Progenitor cell of endocrine pancreas (in vitro differentiated cells): ENCODE measurements at regions not wholly inside any gene's neighbourhood (a gene's known extent, or its start where the extent isn't known, plus 50 kb on each side); places are given as distances from the start of the nearest gene placed in this dataset.
A peak's percentile ranks its signal among the peaks of the same experiment; 100 is the strongest.

ENCODE experiments used
- DNase-seq: peaks from one replicate; pipeline ENCODE4 v3.0.0; 2021; ENCODE audit warnings: low spot score; ENCODE audit not compliant: unreplicated experiment
- H3K27ac Mint-ChIP-seq: 2 replicates; pipeline ENCODE4 v1.8.0; 2021; ENCODE audit warnings: mild to moderate bottlenecking, moderate library complexity, mixed read lengths
- H3K27me3 Mint-ChIP-seq: 2 replicates; pipeline ENCODE4 v1.8.0; 2021; ENCODE audit warnings: mixed read lengths
- H3K36me3 Mint-ChIP-seq: 2 replicates; pipeline ENCODE4 v1.8.0; 2022; ENCODE audit warnings: mixed read lengths; ENCODE audit not compliant: insufficient read depth
- H3K4me1 Mint-ChIP-seq: 2 replicates; pipeline ENCODE4 v1.8.0; 2021; ENCODE audit warnings: low read depth, mixed read lengths
- H3K4me3 Mint-ChIP-seq: 2 replicates; pipeline ENCODE4 v1.8.0; 2021; ENCODE audit warnings: low read depth, mild to moderate bottlenecking, moderate library complexity, mixed read lengths
- H3K9me3 Mint-ChIP-seq: 2 replicates; pipeline ENCODE4 v1.8.0; 2021; ENCODE audit warnings: low read depth, mixed read lengths
- CTCF ChIP-seq: fragments of 200-600 bp; sonication (generic); IDR thresholded peaks from one replicate; pipeline ENCODE4 v1.5.0; 2021; ENCODE audit warnings: antibody characterized with exemption, mild to moderate bottlenecking; ENCODE audit not compliant: unreplicated experiment

GRCh38 chr4:80127870-80128419 lies 54.9 kb upstream of the ANTXR2 start:
- H3K9me3 Mint-ChIP-seq: no peaks in the 10 kb centered on the region
- DNase-seq: no peak
- H3K4me1 Mint-ChIP-seq: peaks cover 2% of the 10 kb centered on the region
- TF ChIP-seq CTCF: no peak
- no peaks in the 10 kb centered on the region for H3K36me3 Mint-ChIP-seq
- H3K27ac Mint-ChIP-seq: no peak overlapping the region
- no peak overlapping the region for H3K4me3 Mint-ChIP-seq
- peaks cover 14% of the 10 kb centered on the region for H3K27me3 Mint-ChIP-seq

GRCh38 chr4:80126435-80126834 lies 53.4 kb upstream of the ANTXR2 start:
- no peak overlapping the region for H3K4me3 Mint-ChIP-seq
- no peaks in the 10 kb centered on the region for H3K9me3 Mint-ChIP-seq
- H3K36me3 Mint-ChIP-seq: no peaks in the 10 kb centered on the region
- no peak overlapping the region for H3K27ac Mint-ChIP-seq
- H3K4me1 Mint-ChIP-seq: peaks cover 2% of the 10 kb centered on the region
- peaks cover 10% of the 10 kb centered on the region for H3K27me3 Mint-ChIP-seq
- TF ChIP-seq CTCF: no peak
- DNase-seq: no peak

- TF ChIP-seq CTCF: peak; percentile 47
- Mint-ChIP-seq H3K36me3 (no peaks in the 10 kb centered on the region), H3K4me3 (no peak overlapping the region), H3K9me3 (no peaks in the 10 kb centered on the region), H3K4me1 (peaks cover 2% of the 10 kb centered on the region), H3K27ac (no peak overlapping the region), H3K27me3 (peaks cover 7% of the 10 kb centered on the region)
- no peak for DNase-seq
Observed at GRCh38 chr4:80125252-80126177, 52.5 kb upstream of the ANTXR2 start.

- no peaks in the 10 kb centered on the region for H3K9me3 Mint-ChIP-seq
- H3K27ac Mint-ChIP-seq: no peak overlapping the region
- H3K27me3 Mint-ChIP-seq: peaks cover 3% of the 10 kb centered on the region
- no peaks in the 10 kb centered on the region for H3K36me3 Mint-ChIP-seq
- no peak for DNase-seq
- no peak overlapping the region for H3K4me3 Mint-ChIP-seq
- H3K4me1 Mint-ChIP-seq: peaks cover 2% of the 10 kb centered on the region
- TF ChIP-seq CTCF: no peak
Observed at GRCh38 chr4:80124246-80125211, 51.5 kb upstream of the ANTXR2 start.
